ENCODE measurements at regions not wholly inside any gene's neighbourhood (a gene's known extent, or its start where the extent isn't known, plus 50 kb on each side); places are given as distances from the start of the nearest gene placed in this dataset.

DNA sequence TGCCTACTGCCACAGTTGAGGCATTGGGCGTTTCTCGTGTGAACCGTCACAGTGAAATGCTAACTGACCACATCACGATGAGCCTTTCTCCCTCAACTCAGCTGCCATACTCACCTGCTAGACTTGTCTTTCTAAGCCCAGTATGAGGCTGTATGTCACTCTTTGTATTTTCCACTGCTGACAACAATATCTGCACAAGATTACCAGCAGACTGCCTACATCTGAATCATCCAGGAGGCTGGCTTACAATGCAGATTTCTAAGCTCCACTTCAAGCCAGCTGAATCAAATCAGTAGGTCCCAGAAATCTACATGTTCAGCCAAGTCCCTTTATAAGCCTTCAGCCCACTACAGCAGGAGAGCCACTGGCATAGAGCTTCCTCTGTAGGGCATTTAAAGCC lies 355.0 kb upstream of the DUSP10 start:
- Histone ChIP-seq H3K4me3 (ENCODE audit: low read depth in 1 of 2, low read length in 2 of 2) (no peak overlapping the region), H3K9me3 (ENCODE audit: control insufficient read depth in 1 of 2, low read length in 2 of 2) (no peaks in the 10 kb centered on the region), H3K4me1 (ENCODE audit: control insufficient read depth in 1 of 2, insufficient read depth in 2 of 2, low read length in 2 of 2) (no peaks in the 10 kb centered on the region), H3K27ac (ENCODE audit: low read length) (no peak overlapping the region), H3K36me3 (ENCODE audit: control insufficient read depth in 1 of 2, insufficient read depth in 2 of 2, low read length in 2 of 2) (no peaks in the 10 kb centered on the region), H3K27me3 (ENCODE audit: low read depth, low read length) (no peaks in the 10 kb centered on the region)

DNA sequence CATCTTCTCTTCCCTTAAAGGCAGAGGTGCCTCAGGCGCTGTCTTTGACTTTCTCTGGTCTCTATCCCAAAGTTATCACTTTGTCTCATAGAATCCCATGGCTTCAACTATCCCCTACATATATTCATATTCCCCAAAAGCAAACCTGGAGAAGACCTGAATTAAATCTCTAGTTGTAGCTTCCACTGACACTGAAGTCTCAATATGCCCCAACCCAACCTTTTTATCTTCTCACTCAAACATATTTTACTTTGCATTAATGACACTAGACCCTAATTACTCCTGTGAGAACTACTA lies 354.5 kb upstream of the DUSP10 start:
- H3K36me3 ChIP-seq (ENCODE audit: control insufficient read depth in 1 of 2, insufficient read depth in 2 of 2, low read length in 2 of 2) = no peaks in the 10 kb centered on the region
- no peak overlapping the region for H3K4me3 ChIP-seq (ENCODE audit: low read depth in 1 of 2, low read length in 2 of 2)
- H3K4me1 ChIP-seq (ENCODE audit: control insufficient read depth in 1 of 2, insufficient read depth in 2 of 2, low read length in 2 of 2) = no peaks in the 10 kb centered on the region
- H3K9me3 ChIP-seq (ENCODE audit: control insufficient read depth in 1 of 2, low read length in 2 of 2) = no peaks in the 10 kb centered on the region
- H3K27ac ChIP-seq (ENCODE audit: low read length) = no peak overlapping the region
- H3K27me3 ChIP-seq (ENCODE audit: low read depth, low read length) = no peaks in the 10 kb centered on the region

DNA sequence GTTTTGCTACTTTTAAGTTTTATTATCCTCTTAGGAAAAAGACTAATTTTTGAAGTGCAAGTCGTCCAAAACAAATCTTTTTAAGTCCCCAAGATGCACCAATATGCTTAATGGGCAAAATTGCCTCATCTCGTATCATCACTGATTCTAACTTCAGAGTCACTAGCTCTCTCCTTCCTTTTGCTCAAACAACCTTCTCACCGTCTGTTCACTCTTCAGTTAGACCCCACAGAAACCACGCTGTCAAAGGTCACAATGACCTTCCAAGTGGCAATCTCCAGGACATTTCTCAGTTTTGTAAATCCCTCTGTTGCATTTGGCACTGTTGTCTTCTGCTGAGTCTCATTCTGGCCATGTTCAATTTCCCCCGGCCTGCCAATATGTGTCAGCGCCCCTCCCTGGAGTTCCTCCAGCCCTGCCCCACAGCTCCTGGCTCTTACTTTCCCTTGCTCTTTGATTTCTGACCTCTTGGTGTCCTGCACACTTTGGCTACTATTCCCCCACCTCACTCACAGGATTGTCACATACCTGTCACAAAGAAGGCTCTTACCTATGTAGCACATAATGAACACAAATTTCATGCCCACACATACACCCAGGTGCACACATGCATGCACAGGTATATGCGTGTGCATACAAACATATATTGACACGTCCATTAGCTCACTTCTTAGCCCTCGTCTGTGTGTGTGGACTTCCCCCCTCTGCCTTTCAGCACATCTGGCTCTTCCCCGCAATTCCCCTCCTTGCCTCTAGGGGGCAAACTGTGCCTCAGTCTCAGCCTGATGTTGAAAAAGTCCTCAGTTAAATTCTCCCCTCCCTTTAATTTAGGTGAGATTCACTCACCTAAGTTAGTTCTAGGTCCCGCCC lies 354.0 kb upstream of the DUSP10 start:
- H3K36me3 ChIP-seq (ENCODE audit: control insufficient read depth in 1 of 2, insufficient read depth in 2 of 2, low read length in 2 of 2) = no peaks in the 10 kb centered on the region
- H3K4me3 ChIP-seq (ENCODE audit: low read depth in 1 of 2, low read length in 2 of 2) = no peak overlapping the region
- H3K27ac ChIP-seq (ENCODE audit: low read length) = no peak overlapping the region
- H3K27me3 ChIP-seq (ENCODE audit: low read depth, low read length) = no peaks in the 10 kb centered on the region
- H3K4me1 ChIP-seq (ENCODE audit: control insufficient read depth in 1 of 2, insufficient read depth in 2 of 2, low read length in 2 of 2) = no peaks in the 10 kb centered on the region
- no peaks in the 10 kb centered on the region for H3K9me3 ChIP-seq (ENCODE audit: control insufficient read depth in 1 of 2, low read length in 2 of 2)

DNA sequence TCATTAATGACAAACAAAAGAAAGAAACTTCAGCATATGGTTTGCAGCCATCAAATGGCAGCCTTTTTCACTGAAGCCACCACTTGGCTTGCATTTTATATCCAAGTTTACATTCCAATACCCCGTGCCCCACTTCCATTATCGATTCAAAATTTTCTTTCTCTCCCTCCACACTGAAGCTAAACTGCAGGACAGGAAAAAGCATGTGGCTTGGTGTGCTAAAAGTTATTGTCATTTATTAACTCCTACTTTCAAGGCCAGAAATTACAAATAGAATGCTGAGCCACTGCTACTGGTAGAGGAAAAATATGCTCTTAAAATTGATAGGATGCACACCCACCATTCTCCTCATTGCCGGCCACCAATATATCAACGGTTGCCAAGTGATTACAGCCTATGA lies 351.6 kb upstream of the DUSP10 start:
- H3K36me3 ChIP-seq (ENCODE audit: control insufficient read depth in 1 of 2, insufficient read depth in 2 of 2, low read length in 2 of 2) = no peaks in the 10 kb centered on the region
- no peak overlapping the region for H3K27ac ChIP-seq (ENCODE audit: low read length)
- no peaks in the 10 kb centered on the region for H3K27me3 ChIP-seq (ENCODE audit: low read depth, low read length)
- H3K9me3 ChIP-seq (ENCODE audit: control insufficient read depth in 1 of 2, low read length in 2 of 2) = no peaks in the 10 kb centered on the region
- H3K4me3 ChIP-seq (ENCODE audit: low read depth in 1 of 2, low read length in 2 of 2) = no peak overlapping the region
- no peaks in the 10 kb centered on the region for H3K4me1 ChIP-seq (ENCODE audit: control insufficient read depth in 1 of 2, insufficient read depth in 2 of 2, low read length in 2 of 2)

DNA sequence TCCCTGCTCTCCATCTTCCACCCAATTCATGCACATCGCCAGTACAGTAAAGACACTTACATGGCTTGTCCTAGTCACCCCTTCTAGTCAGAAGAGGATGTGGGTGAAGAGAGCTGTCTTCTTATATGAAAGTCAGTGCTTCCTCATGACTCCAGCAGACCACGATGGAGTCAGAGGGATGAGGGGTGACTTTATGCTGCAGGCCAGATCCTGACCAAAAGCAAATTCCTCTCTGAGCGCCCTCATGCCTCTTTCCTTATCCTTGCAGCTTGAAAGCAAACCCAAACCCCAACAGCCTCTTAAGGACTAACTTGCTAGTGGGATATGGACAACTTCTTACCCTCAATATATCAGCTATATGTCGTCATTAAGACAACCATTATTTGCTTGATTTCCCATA lies 348.2 kb upstream of the DUSP10 start:
- Histone ChIP-seq H3K4me3 (ENCODE audit: low read depth in 1 of 2, low read length in 2 of 2) (no peak overlapping the region), H3K4me1 (ENCODE audit: control insufficient read depth in 1 of 2, insufficient read depth in 2 of 2, low read length in 2 of 2) (no peaks in the 10 kb centered on the region), H3K27me3 (ENCODE audit: low read depth, low read length) (no peaks in the 10 kb centered on the region), H3K36me3 (ENCODE audit: control insufficient read depth in 1 of 2, insufficient read depth in 2 of 2, low read length in 2 of 2) (no peaks in the 10 kb centered on the region), H3K27ac (ENCODE audit: low read length) (no peak overlapping the region), H3K9me3 (ENCODE audit: control insufficient read depth in 1 of 2, low read length in 2 of 2) (no peaks in the 10 kb centered on the region)

DNA sequence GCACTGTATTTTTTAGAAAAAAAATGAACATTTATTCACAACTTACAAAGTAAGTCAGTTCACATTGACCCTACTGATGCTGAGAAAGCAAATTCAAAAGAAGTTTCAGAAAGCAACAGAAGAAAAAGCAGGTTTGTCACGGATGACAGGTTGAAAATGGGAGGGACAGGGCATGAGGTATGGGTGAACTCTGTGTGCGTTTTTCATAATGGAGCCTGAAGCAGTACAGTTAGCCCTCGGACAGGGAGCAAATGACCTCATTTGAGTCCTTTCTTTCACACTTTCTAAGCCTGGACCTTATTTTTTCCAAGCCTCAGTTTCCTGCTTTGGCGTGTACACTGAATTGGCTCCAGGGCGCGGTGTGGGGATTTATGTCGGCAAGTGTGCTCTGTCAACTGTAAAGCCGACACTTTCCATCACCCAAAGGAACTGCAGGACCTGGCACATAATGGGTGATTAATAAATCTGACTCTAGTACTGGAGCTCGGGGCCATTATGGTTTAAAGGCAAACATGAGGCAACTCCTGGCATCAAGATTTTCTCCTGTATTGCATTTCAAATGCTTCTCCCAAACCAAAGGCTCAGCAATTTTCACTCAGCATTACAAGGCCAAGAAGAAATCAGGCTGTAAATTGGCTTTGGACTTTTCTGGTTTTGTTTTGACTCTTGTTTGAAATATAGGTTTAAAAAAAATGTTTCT lies 345.5 kb upstream of the DUSP10 start:
- H3K9me3 ChIP-seq (ENCODE audit: control insufficient read depth in 1 of 2, low read length in 2 of 2) = no peaks in the 10 kb centered on the region
- no peak overlapping the region for H3K4me3 ChIP-seq (ENCODE audit: low read depth in 1 of 2, low read length in 2 of 2)
- H3K27me3 ChIP-seq (ENCODE audit: low read depth, low read length) = no peaks in the 10 kb centered on the region
- H3K36me3 ChIP-seq (ENCODE audit: control insufficient read depth in 1 of 2, insufficient read depth in 2 of 2, low read length in 2 of 2) = no peaks in the 10 kb centered on the region
- H3K27ac ChIP-seq (ENCODE audit: low read length) = no peak overlapping the region
- no peaks in the 10 kb centered on the region for H3K4me1 ChIP-seq (ENCODE audit: control insufficient read depth in 1 of 2, insufficient read depth in 2 of 2, low read length in 2 of 2)

DNA sequence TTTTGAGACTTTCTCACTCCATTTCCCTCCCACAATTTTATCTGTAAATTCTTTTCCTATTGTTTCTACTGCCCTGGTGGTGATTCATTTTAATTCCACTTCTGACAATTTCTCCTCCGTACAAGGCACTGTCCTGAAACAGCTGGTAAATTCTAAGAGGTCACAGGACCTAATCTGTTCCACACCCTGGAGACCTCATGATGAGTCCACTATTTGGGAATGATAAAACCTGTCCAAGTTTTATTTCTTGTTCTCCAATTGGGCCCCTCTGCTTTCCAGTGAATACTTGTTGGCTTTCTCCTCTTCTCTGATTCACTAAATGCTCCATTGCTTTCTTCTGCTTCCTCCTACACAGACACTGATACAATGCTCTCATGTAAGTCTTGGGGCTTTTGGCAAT lies 343.1 kb upstream of the DUSP10 start:
- Histone ChIP-seq H3K27ac (ENCODE audit: low read length) (no peak overlapping the region), H3K9me3 (ENCODE audit: control insufficient read depth in 1 of 2, low read length in 2 of 2) (no peaks in the 10 kb centered on the region), H3K4me1 (ENCODE audit: control insufficient read depth in 1 of 2, insufficient read depth in 2 of 2, low read length in 2 of 2) (no peaks in the 10 kb centered on the region), H3K4me3 (ENCODE audit: low read depth in 1 of 2, low read length in 2 of 2) (no peak overlapping the region), H3K36me3 (ENCODE audit: control insufficient read depth in 1 of 2, insufficient read depth in 2 of 2, low read length in 2 of 2) (no peaks in the 10 kb centered on the region), H3K27me3 (ENCODE audit: low read depth, low read length) (no peaks in the 10 kb centered on the region)

DNA sequence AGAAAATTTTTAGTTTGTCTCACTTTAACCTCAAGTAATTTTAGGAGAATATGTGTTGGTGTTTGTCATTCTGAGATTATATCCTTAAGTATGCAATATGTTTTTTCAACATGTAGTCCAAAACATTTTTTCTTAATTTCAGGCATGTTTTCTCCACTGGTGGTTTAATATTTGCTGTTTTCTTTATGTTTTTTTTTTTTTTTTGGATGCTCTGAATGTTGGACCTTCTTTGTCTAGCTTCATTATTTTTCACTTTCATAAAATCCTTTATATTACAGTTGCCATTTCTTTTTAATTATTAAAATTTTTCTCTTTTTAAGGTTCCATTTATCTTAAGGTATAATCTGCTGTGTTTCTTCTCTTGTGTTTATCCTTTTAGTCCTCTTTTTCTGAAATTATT lies 342.2 kb upstream of the DUSP10 start:
- Histone ChIP-seq H3K9me3 (ENCODE audit: control insufficient read depth in 1 of 2, low read length in 2 of 2) (no peaks in the 10 kb centered on the region), H3K36me3 (ENCODE audit: control insufficient read depth in 1 of 2, insufficient read depth in 2 of 2, low read length in 2 of 2) (no peaks in the 10 kb centered on the region), H3K27me3 (ENCODE audit: low read depth, low read length) (no peaks in the 10 kb centered on the region), H3K4me3 (ENCODE audit: low read depth in 1 of 2, low read length in 2 of 2) (no peak overlapping the region), H3K4me1 (ENCODE audit: control insufficient read depth in 1 of 2, insufficient read depth in 2 of 2, low read length in 2 of 2) (peaks cover 0 to 4% of the 10 kb centered on the region in 2 donors), H3K27ac (ENCODE audit: low read length) (no peak overlapping the region)

DNA sequence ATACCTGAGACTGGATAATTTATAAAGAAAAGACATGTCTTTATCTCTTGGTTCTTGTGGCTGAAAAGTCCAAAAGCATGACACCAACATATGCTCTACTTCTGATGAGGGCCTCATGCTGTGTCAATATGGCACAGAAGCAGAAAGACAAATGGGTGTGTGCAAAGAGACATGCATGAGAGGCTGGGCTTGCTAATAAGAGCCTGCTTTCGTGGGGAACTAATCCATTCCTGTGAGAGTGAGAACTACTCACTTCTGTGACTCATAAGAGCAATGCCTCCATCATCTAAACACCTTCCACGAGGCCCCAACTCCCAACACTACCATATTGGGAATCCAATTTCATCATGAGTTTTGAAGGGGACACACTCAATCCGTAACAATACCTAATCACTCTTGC lies 340.0 kb upstream of the DUSP10 start:
- H3K36me3 ChIP-seq (ENCODE audit: control insufficient read depth in 1 of 2, insufficient read depth in 2 of 2, low read length in 2 of 2) = no peaks in the 10 kb centered on the region
- no peak overlapping the region for H3K4me3 ChIP-seq (ENCODE audit: low read depth in 1 of 2, low read length in 2 of 2)
- no peaks in the 10 kb centered on the region for H3K27me3 ChIP-seq (ENCODE audit: low read depth, low read length)
- H3K27ac ChIP-seq (ENCODE audit: low read length) = no peak overlapping the region
- no peaks in the 10 kb centered on the region for H3K9me3 ChIP-seq (ENCODE audit: control insufficient read depth in 1 of 2, low read length in 2 of 2)
- H3K4me1 ChIP-seq (ENCODE audit: control insufficient read depth in 1 of 2, insufficient read depth in 2 of 2, low read length in 2 of 2) = peaks cover 0 to 4% of the 10 kb centered on the region in 2 donors

DNA sequence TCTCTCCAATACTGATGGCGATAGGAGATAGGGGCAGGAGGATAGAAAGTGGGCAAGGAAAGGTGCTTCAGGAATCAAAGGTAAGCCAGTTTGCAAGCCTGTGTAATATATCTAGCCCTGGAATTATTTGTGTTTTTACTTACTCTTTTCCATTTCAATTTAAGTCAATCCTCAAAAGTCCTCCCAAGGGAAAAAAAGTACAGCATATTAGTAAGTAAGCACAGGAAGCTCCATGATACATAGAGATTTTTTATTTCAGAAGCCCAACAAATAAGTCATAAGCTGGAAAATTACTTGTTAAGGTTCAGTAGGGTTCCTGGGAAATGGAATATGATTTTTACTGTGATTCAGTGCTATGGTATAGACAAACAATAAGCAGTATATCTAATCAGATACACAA lies 337.7 kb upstream of the DUSP10 start:
- Histone ChIP-seq H3K4me1 (ENCODE audit: control insufficient read depth in 1 of 2, insufficient read depth in 2 of 2, low read length in 2 of 2) (peaks cover 0 to 4% of the 10 kb centered on the region in 2 donors), H3K9me3 (ENCODE audit: control insufficient read depth in 1 of 2, low read length in 2 of 2) (no peaks in the 10 kb centered on the region), H3K27me3 (ENCODE audit: low read depth, low read length) (no peaks in the 10 kb centered on the region), H3K27ac (ENCODE audit: low read length) (no peak overlapping the region), H3K36me3 (ENCODE audit: control insufficient read depth in 1 of 2, insufficient read depth in 2 of 2, low read length in 2 of 2) (no peaks in the 10 kb centered on the region), H3K4me3 (ENCODE audit: low read depth in 1 of 2, low read length in 2 of 2) (no peak overlapping the region)

DNA sequence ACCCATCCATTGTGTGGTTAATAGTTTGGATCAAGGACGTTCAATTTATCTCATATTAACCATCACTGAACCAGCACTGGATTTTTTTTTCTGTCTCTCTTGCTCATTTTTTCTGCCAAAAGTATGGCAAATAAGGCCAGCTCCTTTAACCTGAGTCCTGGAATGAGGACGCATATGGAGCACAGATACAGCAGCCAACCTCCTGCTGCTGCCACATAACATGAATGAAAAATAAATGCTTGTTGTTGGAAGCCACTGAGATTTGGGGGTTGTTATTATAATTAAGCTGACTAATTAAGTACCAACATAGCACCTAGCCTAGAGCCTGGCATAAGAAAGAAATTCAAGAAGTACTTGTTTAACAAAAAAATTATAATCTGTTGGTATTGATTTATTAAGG lies 335.3 kb upstream of the DUSP10 start:
- Histone ChIP-seq H3K27me3 (ENCODE audit: low read depth, low read length) (no peaks in the 10 kb centered on the region), H3K36me3 (ENCODE audit: control insufficient read depth in 1 of 2, insufficient read depth in 2 of 2, low read length in 2 of 2) (no peaks in the 10 kb centered on the region), H3K9me3 (ENCODE audit: control insufficient read depth in 1 of 2, low read length in 2 of 2) (no peaks in the 10 kb centered on the region), H3K27ac (ENCODE audit: low read length) (no peak overlapping the region), H3K4me1 (ENCODE audit: control insufficient read depth in 1 of 2, insufficient read depth in 2 of 2, low read length in 2 of 2) (peaks cover 0 to 4% of the 10 kb centered on the region in 2 donors), H3K4me3 (ENCODE audit: low read depth in 1 of 2, low read length in 2 of 2) (no peak overlapping the region)

DNA sequence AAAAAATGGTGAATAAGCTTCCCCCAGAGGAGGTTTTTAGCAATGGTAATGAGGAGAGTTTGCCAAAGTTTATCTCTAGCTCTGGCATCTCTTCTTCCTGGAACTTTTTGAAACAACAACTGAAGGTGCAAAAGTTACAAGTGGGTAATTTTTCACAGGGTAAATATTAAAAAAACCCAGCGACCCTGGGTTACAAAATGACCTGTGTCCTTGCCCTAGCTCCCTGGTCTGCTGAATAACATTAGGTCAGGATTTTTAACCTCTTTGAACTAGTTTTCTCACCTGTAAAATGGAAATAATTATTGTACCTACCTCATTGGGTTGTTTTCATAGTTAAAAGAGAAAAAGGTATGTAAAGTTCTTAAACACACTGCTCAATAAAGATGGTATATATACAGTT lies 332.4 kb upstream of the DUSP10 start:
- H3K36me3 ChIP-seq (ENCODE audit: control insufficient read depth in 1 of 2, insufficient read depth in 2 of 2, low read length in 2 of 2) = no peaks in the 10 kb centered on the region
- H3K4me1 ChIP-seq (ENCODE audit: control insufficient read depth in 1 of 2, insufficient read depth in 2 of 2, low read length in 2 of 2) = peaks cover 0 to under 1% of the 10 kb centered on the region in 2 donors
- no peak overlapping the region for H3K4me3 ChIP-seq (ENCODE audit: low read depth in 1 of 2, low read length in 2 of 2)
- no peaks in the 10 kb centered on the region for H3K27me3 ChIP-seq (ENCODE audit: low read depth, low read length)
- no peak overlapping the region for H3K27ac ChIP-seq (ENCODE audit: low read length)
- no peaks in the 10 kb centered on the region for H3K9me3 ChIP-seq (ENCODE audit: control insufficient read depth in 1 of 2, low read length in 2 of 2)
